ENCODE measurements at regions not wholly inside any gene's neighbourhood (a gene's known extent, or its start where the extent isn't known, plus 50 kb on each side); places are given as distances from the start of the nearest gene placed in this dataset.
"Not testable (repeated sequence)": the region's sequence is repeated elsewhere in the genome, so short reads cannot be mapped to it uniquely, and the experiment has no call there.

DNA sequence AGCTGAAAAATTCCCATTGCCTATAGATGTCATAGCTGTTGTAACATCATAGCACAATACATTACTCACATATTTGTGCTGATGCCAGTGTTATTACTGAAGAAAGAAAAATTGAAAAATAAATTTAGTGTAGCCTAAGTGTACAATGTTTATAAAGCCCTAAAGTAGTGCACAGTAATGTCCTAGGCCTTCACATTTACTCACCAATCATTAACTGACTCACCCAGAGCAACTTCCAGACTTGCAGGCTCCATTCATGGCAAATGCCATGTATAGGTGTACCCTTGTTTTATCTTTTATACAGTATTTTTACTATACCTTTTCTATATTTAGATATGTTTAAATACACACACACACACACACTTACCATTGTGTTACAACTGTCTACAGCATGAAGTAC lies 265.4 kb upstream of the MAGEB18 start:
- ChIA-PET CTCF (no interaction called here), POLR2A (no interaction called here)
- Histone ChIP-seq H3K4me1 (ENCODE audit: control insufficient read depth, insufficient read depth, low read length) (no peaks in the 10 kb centered on the region), H3K27ac (ENCODE audit: extremely low read depth, low read depth, low read length) (no peak overlapping the region), H3K36me3 (ENCODE audit: control insufficient read depth in 2 of 2, insufficient read depth in 1 of 2, low read length in 2 of 2) (no peaks in the 10 kb centered on the region), H3K4me3 (ENCODE audit: low read depth, low read length) (no peak overlapping the region), H3K9me3 (ENCODE audit: control insufficient read depth, insufficient read depth, low read depth, low read length) (no peaks in the 10 kb centered on the region)
- no peak for TF ChIP-seq BCL11A (tag by site-specific recombination; IDR thresholded peaks at IDR 0.05; ENCODE audit: low read depth)
- TF ChIP-seq TRIM28 (IDR thresholded peaks at IDR 0.05; ENCODE audit: borderline replicate concordance, low read length) = no peak
- no peak for TF ChIP-seq ZNF248 (tag by site-specific recombination; IDR thresholded peaks at IDR 0.05)

DNA sequence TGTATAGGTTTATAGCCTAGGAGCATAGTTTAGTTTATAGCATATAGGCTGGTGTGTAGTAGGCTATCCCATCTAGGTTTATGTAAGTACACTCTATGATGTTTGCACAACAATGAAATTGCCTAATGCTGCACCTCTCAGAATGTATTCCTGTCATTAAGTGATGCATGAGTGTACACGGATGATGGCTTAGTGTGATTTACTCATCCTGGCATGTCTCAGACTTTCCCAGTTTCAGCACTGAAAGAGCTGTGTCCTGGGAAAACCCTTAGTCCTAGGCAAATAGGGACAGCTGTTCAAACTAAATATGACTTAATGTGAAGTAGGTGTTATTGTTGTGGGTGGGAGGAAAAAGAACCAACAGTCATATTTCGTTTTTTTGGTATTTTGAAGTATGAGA lies 264.9 kb upstream of the MAGEB18 start:
- ChIA-PET POLR2A (no interaction called here), CTCF (no interaction called here)
- H3K4me1 ChIP-seq (ENCODE audit: control insufficient read depth, insufficient read depth, low read length) = no peaks in the 10 kb centered on the region
- TF ChIP-seq ZIC2 (tag by site-specific recombination; IDR thresholded peaks at IDR 0.05) (no peak), HOXD13 (CRISPR knock-in tag; IDR thresholded peaks at IDR 0.05; ENCODE audit: borderline replicate concordance) (no peak), KLF7 (tag by site-specific recombination; IDR thresholded peaks at IDR 0.05; ENCODE audit: borderline replicate concordance) (no peak), HOXC10 (CRISPR knock-in tag; IDR thresholded peaks at IDR 0.05) (no peak), EGR2 (tag by site-specific recombination; IDR thresholded peaks at IDR 0.05; ENCODE audit: low read depth) (no peak), SP7 (tag by site-specific recombination; IDR thresholded peaks at IDR 0.05) (no peak), ZNF221 (tag by site-specific recombination; IDR thresholded peaks at IDR 0.05; ENCODE audit: borderline replicate concordance) (no peak)
- H3K9me3 ChIP-seq (ENCODE audit: control insufficient read depth, insufficient read depth, low read depth, low read length) = no peaks in the 10 kb centered on the region
- no peaks in the 10 kb centered on the region for H3K36me3 ChIP-seq (ENCODE audit: control insufficient read depth in 2 of 2, insufficient read depth in 1 of 2, low read length in 2 of 2)
- H3K4me3 ChIP-seq (ENCODE audit: low read depth, low read length) = no peak overlapping the region
- H3K27ac ChIP-seq (ENCODE audit: extremely low read depth, low read depth, low read length) = no peak overlapping the region

- TF ChIP-seq ZFP3 (tag by site-specific recombination; IDR thresholded peaks at IDR 0.05; ENCODE audit: low read depth) (no peak), ZNF292 (tag by site-specific recombination; IDR thresholded peaks at IDR 0.05; ENCODE audit: borderline replicate concordance, low read depth) (no peak), SP2 (tag by site-specific recombination; IDR thresholded peaks at IDR 0.05) (no peak), ZNF626 (tag by site-specific recombination; IDR thresholded peaks at IDR 0.05) (no peak)
- TF ChIP-seq, protein P1, sequence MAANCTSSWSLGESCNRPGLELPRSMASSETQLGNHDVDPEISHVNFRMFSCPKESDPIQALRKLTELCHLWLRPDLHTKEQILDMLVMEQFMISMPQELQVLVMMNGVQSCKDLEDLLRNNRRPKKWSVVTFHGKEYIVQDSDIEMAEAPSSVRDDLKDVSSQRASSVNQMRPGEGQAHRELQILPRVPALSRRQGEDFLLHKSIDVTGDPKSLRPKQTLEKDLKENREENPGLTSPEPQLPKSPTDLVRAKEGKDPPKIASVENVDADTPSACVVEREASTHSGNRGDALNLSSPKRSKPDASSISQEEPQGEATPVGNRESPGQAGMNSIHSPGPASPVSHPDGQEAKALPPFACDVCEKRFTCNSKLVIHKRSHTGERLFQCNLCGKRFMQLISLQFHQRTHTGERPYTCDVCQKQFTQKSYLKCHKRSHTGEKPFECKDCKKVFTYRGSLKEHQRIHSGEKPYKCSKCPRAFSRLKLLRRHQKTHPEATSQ (tag by site-specific recombination; IDR thresholded peaks at IDR 0.05) = no peak
- CTCF ChIA-PET = no interaction called here
Measured at GRCh38 chrX:25878806-25879205, 259.3 kb upstream of the MAGEB18 start.

GRCh38 chrX:25882503-25882902 lies 255.6 kb upstream of the MAGEB18 start:
- CTCF ChIA-PET = interaction anchor here (1.2 kb wide), 1 partner anchor 559 kb away, joined by 3 read pairs; no protein-coding TSS in a partner anchor
- H3K4me1 ChIP-seq (ENCODE audit: control insufficient read depth, insufficient read depth, low read length); POLR2A ChIA-PET; H3K27ac ChIP-seq (ENCODE audit: extremely low read depth, low read depth, low read length); H3K36me3 ChIP-seq (ENCODE audit: control insufficient read depth in 2 of 2, insufficient read depth in 1 of 2, low read length in 2 of 2); H3K9me3 ChIP-seq (ENCODE audit: control insufficient read depth, insufficient read depth, low read depth, low read length); H3K4me3 ChIP-seq (ENCODE audit: low read depth, low read length): not testable (repeated sequence)

More at GRCh38 chrX:25878806-25879205, 259.3 kb upstream of the MAGEB18 start:
- POLR2A ChIA-PET = no interaction called here
- H3K27ac ChIP-seq (ENCODE audit: extremely low read depth, low read depth, low read length) = no peak overlapping the region
- H3K36me3 ChIP-seq (ENCODE audit: control insufficient read depth in 2 of 2, insufficient read depth in 1 of 2, low read length in 2 of 2) = no peaks in the 10 kb centered on the region
- no peaks in the 10 kb centered on the region for H3K9me3 ChIP-seq (ENCODE audit: control insufficient read depth, insufficient read depth, low read depth, low read length)
- no peaks in the 10 kb centered on the region for H3K4me1 ChIP-seq (ENCODE audit: control insufficient read depth, insufficient read depth, low read length)
- no peak overlapping the region for H3K4me3 ChIP-seq (ENCODE audit: low read depth, low read length)

GRCh38 chrX:25897758-25898157 lies 240.4 kb upstream of the MAGEB18 start:
- ChIA-PET POLR2A (no interaction called here), CTCF (interaction anchor here (0.7 kb wide), 1 partner anchor 70 kb away, joined by 3 read pairs; no protein-coding TSS in a partner anchor)
- Histone ChIP-seq H3K36me3 (ENCODE audit: control insufficient read depth in 2 of 2, insufficient read depth in 1 of 2, low read length in 2 of 2) (no peaks in the 10 kb centered on the region), H3K27ac (ENCODE audit: extremely low read depth, low read depth, low read length) (no peak overlapping the region), H3K4me1 (ENCODE audit: control insufficient read depth, insufficient read depth, low read length) (no peaks in the 10 kb centered on the region), H3K4me3 (ENCODE audit: low read depth, low read length) (no peak overlapping the region), H3K9me3 (ENCODE audit: control insufficient read depth, insufficient read depth, low read depth, low read length) (no peaks in the 10 kb centered on the region)
- no peak for TF ChIP-seq ZNF324 (tag by site-specific recombination; IDR thresholded peaks at IDR 0.05)
- TF ChIP-seq ZBTB26 (tag by site-specific recombination; optimal IDR thresholded peaks at IDR 0.05) = no peak
- no peak for TF ChIP-seq ZFHX2 (tag by site-specific recombination; conservative IDR thresholded peaks at IDR 0.05)
- peak; percentile 32; the same call in 1 of the 2 replicates for TF ChIP-seq ATF2 (tag by site-specific recombination; IDR thresholded peaks at IDR 0.05; ENCODE audit: low read depth)
- TF ChIP-seq GLI4 (tag by site-specific recombination; IDR thresholded peaks at IDR 0.05) = no peak
- TF ChIP-seq, protein P2, sequence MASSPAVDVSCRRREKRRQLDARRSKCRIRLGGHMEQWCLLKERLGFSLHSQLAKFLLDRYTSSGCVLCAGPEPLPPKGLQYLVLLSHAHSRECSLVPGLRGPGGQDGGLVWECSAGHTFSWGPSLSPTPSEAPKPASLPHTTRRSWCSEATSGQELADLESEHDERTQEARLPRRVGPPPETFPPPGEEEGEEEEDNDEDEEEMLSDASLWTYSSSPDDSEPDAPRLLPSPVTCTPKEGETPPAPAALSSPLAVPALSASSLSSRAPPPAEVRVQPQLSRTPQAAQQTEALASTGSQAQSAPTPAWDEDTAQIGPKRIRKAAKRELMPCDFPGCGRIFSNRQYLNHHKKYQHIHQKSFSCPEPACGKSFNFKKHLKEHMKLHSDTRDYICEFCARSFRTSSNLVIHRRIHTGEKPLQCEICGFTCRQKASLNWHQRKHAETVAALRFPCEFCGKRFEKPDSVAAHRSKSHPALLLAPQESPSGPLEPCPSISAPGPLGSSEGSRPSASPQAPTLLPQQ (tag by site-specific recombination; IDR thresholded peaks at IDR 0.05) = no peak

Measured in HEK293 (cell line).